ENCODE measurements at regions not wholly inside any gene's neighbourhood (a gene's known extent, or its start where the extent isn't known, plus 50 kb on each side); places are given as distances from the start of the nearest gene placed in this dataset.
"Not testable (repeated sequence)": the region's sequence is repeated elsewhere in the genome, so short reads cannot be mapped to it uniquely, and the experiment has no call there.

- H3K4me3 ChIP-seq (ENCODE audit: low read length) = no peak overlapping the region
- no peak overlapping the region for H3K9ac ChIP-seq (ENCODE audit: low read depth, low read length)
- WGBS = 96% methylated on average over 1 of the region's 4 CpGs
- H3K27ac ChIP-seq (ENCODE audit: low read depth, low read length) = no peak overlapping the region
- 0 out of 2 replicates have a peak, but pooled peaks cover 4% of the 10 kb centered on the region for H3K4me1 ChIP-seq (ENCODE audit: insufficient read depth, low read length)
- H3K27me3 ChIP-seq (ENCODE audit: insufficient read depth, low read length) = no peaks in the 10 kb centered on the region
- peaks cover 36% of the 10 kb centered on the region for H3K9me3 ChIP-seq (ENCODE audit: insufficient read depth, low read depth, low read length)
- no peaks in the 10 kb centered on the region for H3K36me3 ChIP-seq (ENCODE audit: insufficient read depth, low read length)
Measured at GRCh38 chr2:123656590-123656989, 368.5 kb upstream of the CNTNAP5 start.

GRCh38 chr2:123659120-123659519 is 366.0 kb upstream of the CNTNAP5 start:
- WGBS = 93% methylated on average over 1 of the region's 1 CpG
- Histone ChIP-seq H3K27me3 (ENCODE audit: insufficient read depth, low read length) (no peaks in the 10 kb centered on the region), H3K36me3 (ENCODE audit: insufficient read depth, low read length) (no peaks in the 10 kb centered on the region), H3K27ac (ENCODE audit: low read depth, low read length) (no peak overlapping the region), H3K4me1 (ENCODE audit: insufficient read depth, low read length) (peaks cover 4% of the 10 kb centered on the region; the same call in 1 of the 2 replicates), H3K9ac (ENCODE audit: low read depth, low read length) (no peak overlapping the region), H3K9me3 (ENCODE audit: insufficient read depth, low read depth, low read length) (peaks cover 36% of the 10 kb centered on the region), H3K4me3 (ENCODE audit: low read length) (no peak overlapping the region)

- H3K9ac ChIP-seq (ENCODE audit: low read depth, low read length) = no peak overlapping the region
- no peaks in the 10 kb centered on the region for H3K9me3 ChIP-seq (ENCODE audit: insufficient read depth, low read depth, low read length)
- H3K4me3 ChIP-seq (ENCODE audit: low read length) = no peak overlapping the region
- no peaks in the 10 kb centered on the region for H3K4me1 ChIP-seq (ENCODE audit: insufficient read depth, low read length)
- no peaks in the 10 kb centered on the region for H3K36me3 ChIP-seq (ENCODE audit: insufficient read depth, low read length)
- H3K27ac ChIP-seq (ENCODE audit: low read depth, low read length) = no peak overlapping the region
- H3K27me3 ChIP-seq (ENCODE audit: insufficient read depth, low read length) = no peaks in the 10 kb centered on the region
Measured at GRCh38 chr2:123670286-123670685, 354.8 kb upstream of the CNTNAP5 start.

GRCh38 chr2:123683797-123684196 is 341.3 kb upstream of the CNTNAP5 start:
- H3K4me1 ChIP-seq (ENCODE audit: insufficient read depth, low read length); H3K9me3 ChIP-seq (ENCODE audit: insufficient read depth, low read depth, low read length); H3K27ac ChIP-seq (ENCODE audit: low read depth, low read length); H3K4me3 ChIP-seq (ENCODE audit: low read length); H3K27me3 ChIP-seq (ENCODE audit: insufficient read depth, low read length); H3K36me3 ChIP-seq (ENCODE audit: insufficient read depth, low read length); H3K9ac ChIP-seq (ENCODE audit: low read depth, low read length): not testable (repeated sequence)
- WGBS = 97% methylated on average over 23 of the region's 23 CpGs

GRCh38 chr2:123687064-123687463 is 338.0 kb upstream of the CNTNAP5 start:
- no peak overlapping the region for H3K9ac ChIP-seq (ENCODE audit: low read depth, low read length)
- no peaks in the 10 kb centered on the region for H3K27me3 ChIP-seq (ENCODE audit: insufficient read depth, low read length)
- H3K27ac ChIP-seq (ENCODE audit: low read depth, low read length) = no peak overlapping the region
- peaks cover 3% of the 10 kb centered on the region for H3K4me1 ChIP-seq (ENCODE audit: insufficient read depth, low read length)
- no peak overlapping the region for H3K4me3 ChIP-seq (ENCODE audit: low read length)
- no peaks in the 10 kb centered on the region for H3K9me3 ChIP-seq (ENCODE audit: insufficient read depth, low read depth, low read length)
- H3K36me3 ChIP-seq (ENCODE audit: insufficient read depth, low read length) = no peaks in the 10 kb centered on the region
- 96% methylated on average over 10 of the region's 11 CpGs for WGBS

GRCh38 chr2:123688231-123688940 is 336.7 kb upstream of the CNTNAP5 start:
- H3K27me3 ChIP-seq (ENCODE audit: insufficient read depth, low read length) = no peaks in the 10 kb centered on the region
- H3K9ac ChIP-seq (ENCODE audit: low read depth, low read length) = no peak overlapping the region
- no peaks in the 10 kb centered on the region for H3K36me3 ChIP-seq (ENCODE audit: insufficient read depth, low read length)
- peaks cover 10% of the 10 kb centered on the region for H3K4me1 ChIP-seq (ENCODE audit: insufficient read depth, low read length)
- H3K4me3 ChIP-seq (ENCODE audit: low read length) = no peak overlapping the region
- no peak overlapping the region for H3K27ac ChIP-seq (ENCODE audit: low read depth, low read length)
- H3K9me3 ChIP-seq (ENCODE audit: insufficient read depth, low read depth, low read length) = no peaks in the 10 kb centered on the region
- WGBS = 95% methylated on average over 16 of the region's 16 CpGs

GRCh38 chr2:123692121-123692520 is 333.0 kb upstream of the CNTNAP5 start:
- Histone ChIP-seq H3K27me3 (ENCODE audit: insufficient read depth, low read length) (no peaks in the 10 kb centered on the region), H3K4me3 (ENCODE audit: low read length) (no peak overlapping the region), H3K9ac (ENCODE audit: low read depth, low read length) (no peak overlapping the region), H3K4me1 (ENCODE audit: insufficient read depth, low read length) (peaks cover 10% of the 10 kb centered on the region), H3K9me3 (ENCODE audit: insufficient read depth, low read depth, low read length) (no peaks in the 10 kb centered on the region), H3K36me3 (ENCODE audit: insufficient read depth, low read length) (no peaks in the 10 kb centered on the region), H3K27ac (ENCODE audit: low read depth, low read length) (no peak overlapping the region)
- WGBS = 96% methylated on average over 2 of the region's 2 CpGs

GRCh38 chr2:123693836-123694235 is 331.3 kb upstream of the CNTNAP5 start:
- Histone ChIP-seq H3K4me1 (ENCODE audit: insufficient read depth, low read length) (peaks cover 10% of the 10 kb centered on the region), H3K9ac (ENCODE audit: low read depth, low read length) (no peak overlapping the region), H3K9me3 (ENCODE audit: insufficient read depth, low read depth, low read length) (no peaks in the 10 kb centered on the region), H3K27me3 (ENCODE audit: insufficient read depth, low read length) (no peaks in the 10 kb centered on the region), H3K36me3 (ENCODE audit: insufficient read depth, low read length) (no peaks in the 10 kb centered on the region), H3K4me3 (ENCODE audit: low read length) (no peak overlapping the region), H3K27ac (ENCODE audit: low read depth, low read length) (no peak overlapping the region)
- WGBS = no CpG with 5 or more reads among the region's 1 CpG

- H3K36me3 ChIP-seq (ENCODE audit: insufficient read depth, low read length) = no peaks in the 10 kb centered on the region
- WGBS = 90% methylated on average over 4 of the region's 4 CpGs
- peaks cover 10% of the 10 kb centered on the region for H3K4me1 ChIP-seq (ENCODE audit: insufficient read depth, low read length)
- H3K9ac ChIP-seq (ENCODE audit: low read depth, low read length) = no peak overlapping the region
- H3K27ac ChIP-seq (ENCODE audit: low read depth, low read length) = no peak overlapping the region
- H3K4me3 ChIP-seq (ENCODE audit: low read length) = no peak overlapping the region
- H3K9me3 ChIP-seq (ENCODE audit: insufficient read depth, low read depth, low read length) = no peaks in the 10 kb centered on the region
- H3K27me3 ChIP-seq (ENCODE audit: insufficient read depth, low read length) = no peaks in the 10 kb centered on the region
Measured at GRCh38 chr2:123695426-123695825, 329.7 kb upstream of the CNTNAP5 start.

GRCh38 chr2:123696021-123696420 is 329.1 kb upstream of the CNTNAP5 start:
- no peaks in the 10 kb centered on the region for H3K27me3 ChIP-seq (ENCODE audit: insufficient read depth, low read length)

GRCh38 chr2:123696799-123697410 is 328.2 kb upstream of the CNTNAP5 start:
- Histone ChIP-seq H3K27me3 (ENCODE audit: insufficient read depth, low read length) (no peaks in the 10 kb centered on the region), H3K4me3 (ENCODE audit: low read length) (no peak overlapping the region), H3K9me3 (ENCODE audit: insufficient read depth, low read depth, low read length) (no peaks in the 10 kb centered on the region), H3K36me3 (ENCODE audit: insufficient read depth, low read length) (no peaks in the 10 kb centered on the region), H3K9ac (ENCODE audit: low read depth, low read length) (no peak overlapping the region), H3K27ac (ENCODE audit: low read depth, low read length) (no peak overlapping the region), H3K4me1 (ENCODE audit: insufficient read depth, low read length) (peaks cover 9% of the 10 kb centered on the region)

More at GRCh38 chr2:123696021-123696420, 329.1 kb upstream of the CNTNAP5 start:
- no peak overlapping the region for H3K4me3 ChIP-seq (ENCODE audit: low read length)
- WGBS = 97% methylated on average over 4 of the region's 4 CpGs
- H3K36me3 ChIP-seq (ENCODE audit: insufficient read depth, low read length) = no peaks in the 10 kb centered on the region
- H3K9me3 ChIP-seq (ENCODE audit: insufficient read depth, low read depth, low read length) = no peaks in the 10 kb centered on the region
- no peak overlapping the region for H3K27ac ChIP-seq (ENCODE audit: low read depth, low read length)
- no peak overlapping the region for H3K9ac ChIP-seq (ENCODE audit: low read depth, low read length)
- peaks cover 10% of the 10 kb centered on the region for H3K4me1 ChIP-seq (ENCODE audit: insufficient read depth, low read length)

Data from HUES64 (cell line).